Tibial artery (tissue), 4 donors: ENCODE measurements at regions not wholly inside any gene's neighbourhood (a gene's known extent, or its start where the extent isn't known, plus 50 kb on each side); places are given as distances from the start of the nearest gene placed in this dataset.

Experiments
- DNase-seq, 2 donors: peaks; one replicate each; pipeline ENCODE4 v3.0.0-alpha.2; 2019
- H3K27ac ChIP-seq, 2 donors: fragments of 200-600 bp; sonication (generic) in 1 of 2; 1 replicate in 1 of 2; 2 replicates in 1 of 2; pipeline ENCODE4 v1.5.1; 2018 to 2019; ENCODE audit warnings: mild to moderate bottlenecking in 1 of 2
- H3K27me3 ChIP-seq, 2 donors: fragments of 200-600 bp; sonication (generic) in 1 of 2; one replicate each; pipeline versions ENCODE4 v1.5.1 to v1.6.0; 2016 to 2019
- H3K36me3 ChIP-seq, 3 donors: fragments of 200-600 bp; sonication (generic) in 2 of 3; one replicate each; pipeline ENCODE4 v1.5.1; 2016 to 2019; ENCODE audit warnings: mild to moderate bottlenecking in 2 of 3
- H3K4me1 ChIP-seq, 4 donors: fragments of 200-600 bp; sonication (generic) in 2 of 4; 1 replicate in 3 of 4; 2 replicates in 1 of 4; pipeline ENCODE4 v1.5.1; 2016 to 2019
- H3K4me3 ChIP-seq, 2 donors: fragments of 200-600 bp; sonication (generic) in 1 of 2; 1 replicate in 1 of 2; 2 replicates in 1 of 2; pipeline ENCODE4 v1.5.1; 2018 to 2019; ENCODE audit warnings: mild to moderate bottlenecking in 2 of 2
- H3K9me3 ChIP-seq, 3 donors: fragments of 200-600 bp; sonication (generic) in 1 of 3; one replicate each; pipeline ENCODE4 v1.5.1; 2016 to 2019
- intact Hi-C: fragments of 100-400 bp; cut with DNase I; formaldehyde crosslinking; loops from one replicate; pipeline ENCODE4 v1.15.0; 2023; ENCODE audit warnings: low total_unique reads
- TF ChIP-seq, protein P1 (sequence below), 2 experiments: fragments of 200-600 bp in 1 of 2; fragments of 450-650 bp in 1 of 2; IDR thresholded peaks; one replicate each; pipeline ENCODE4 v1.5.1; 2017 to 2019; ENCODE audit warnings: antibody characterized with exemption in 2 of 2, mild to moderate bottlenecking in 1 of 2, moderate library complexity in 1 of 2

DNA sequence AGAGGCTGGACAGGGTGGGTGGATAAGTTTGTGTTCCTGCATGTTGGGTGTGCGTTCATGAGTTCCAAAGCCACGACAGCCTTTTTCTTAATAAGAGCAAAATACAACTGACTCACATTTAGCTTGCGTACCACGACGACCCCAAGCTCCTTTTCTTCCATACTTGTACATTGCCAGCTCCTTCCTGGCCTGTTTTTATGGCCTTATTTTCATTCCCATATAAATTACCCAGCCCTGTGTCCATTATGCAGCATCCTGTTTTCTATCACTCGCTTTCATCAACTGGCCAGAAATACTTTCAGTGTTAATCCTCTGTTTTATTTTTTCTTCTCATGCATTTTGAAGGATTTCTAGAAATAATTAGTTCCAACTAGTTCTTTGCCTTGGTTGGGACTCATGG lies 499.1 kb downstream of the FOXO1 start:
- H3K4me3 ChIP-seq, result no peak overlapping the region
- H3K27me3 ChIP-seq, result peaks cover 0 to 5% of the 10 kb centered on the region in 2 donors
- H3K9me3 ChIP-seq, result no peaks in the 10 kb centered on the region
- H3K27ac ChIP-seq, result no peak overlapping the region
- TF ChIP-seq, protein P1, sequence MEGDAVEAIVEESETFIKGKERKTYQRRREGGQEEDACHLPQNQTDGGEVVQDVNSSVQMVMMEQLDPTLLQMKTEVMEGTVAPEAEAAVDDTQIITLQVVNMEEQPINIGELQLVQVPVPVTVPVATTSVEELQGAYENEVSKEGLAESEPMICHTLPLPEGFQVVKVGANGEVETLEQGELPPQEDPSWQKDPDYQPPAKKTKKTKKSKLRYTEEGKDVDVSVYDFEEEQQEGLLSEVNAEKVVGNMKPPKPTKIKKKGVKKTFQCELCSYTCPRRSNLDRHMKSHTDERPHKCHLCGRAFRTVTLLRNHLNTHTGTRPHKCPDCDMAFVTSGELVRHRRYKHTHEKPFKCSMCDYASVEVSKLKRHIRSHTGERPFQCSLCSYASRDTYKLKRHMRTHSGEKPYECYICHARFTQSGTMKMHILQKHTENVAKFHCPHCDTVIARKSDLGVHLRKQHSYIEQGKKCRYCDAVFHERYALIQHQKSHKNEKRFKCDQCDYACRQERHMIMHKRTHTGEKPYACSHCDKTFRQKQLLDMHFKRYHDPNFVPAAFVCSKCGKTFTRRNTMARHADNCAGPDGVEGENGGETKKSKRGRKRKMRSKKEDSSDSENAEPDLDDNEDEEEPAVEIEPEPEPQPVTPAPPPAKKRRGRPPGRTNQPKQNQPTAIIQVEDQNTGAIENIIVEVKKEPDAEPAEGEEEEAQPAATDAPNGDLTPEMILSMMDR (IDR thresholded peaks at IDR 0.05), result no peak
- DNase-seq, result no peak
- intact Hi-C loops, result no loop called here
- no peaks in the 10 kb centered on the region for H3K36me3 ChIP-seq
- H3K4me1 ChIP-seq, result peaks cover 0 to 9% (median 2%) of the 10 kb centered on the region in 4 donors

DNA sequence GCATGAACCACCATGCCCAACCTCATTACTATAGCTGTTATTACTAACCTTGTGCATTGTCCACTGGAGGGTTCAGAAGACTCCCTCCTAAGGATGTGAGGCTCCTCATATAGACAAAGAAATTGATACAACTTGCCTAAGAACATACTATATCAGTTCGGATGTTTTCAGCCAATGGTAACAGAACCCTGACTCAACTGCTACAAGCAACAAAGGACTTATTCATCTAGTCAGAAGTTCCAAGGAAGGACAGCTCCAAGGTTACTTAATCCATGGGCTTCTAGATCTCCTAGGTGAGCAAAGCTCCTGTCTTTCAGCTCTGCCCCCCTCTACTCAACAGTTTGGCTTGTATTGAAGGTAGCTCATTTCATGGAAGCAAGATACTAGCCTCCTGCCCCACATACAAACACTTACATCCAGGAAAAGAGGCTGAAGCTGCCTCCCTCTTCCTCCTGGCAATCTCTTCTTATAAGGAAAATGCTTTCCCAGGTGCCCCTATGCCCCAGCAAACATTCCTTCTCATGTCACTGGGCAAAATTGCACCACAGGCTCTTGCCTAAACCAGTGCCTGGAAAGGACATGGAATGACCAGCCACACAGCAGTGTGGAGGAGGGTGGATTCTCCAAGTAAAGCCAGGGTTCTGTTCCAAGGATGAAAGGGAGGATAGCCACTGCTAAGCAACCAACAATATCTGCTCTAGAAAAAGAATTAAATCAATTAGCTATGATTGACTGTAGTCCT lies 497.8 kb downstream of the FOXO1 start:
- TF ChIP-seq, protein P1 (IDR thresholded peaks at IDR 0.05), result no peak
- peaks cover 0 to 9% (median 3%) of the 10 kb centered on the region in 4 donors for H3K4me1 ChIP-seq
- no peaks in the 10 kb centered on the region for H3K9me3 ChIP-seq
- peaks cover 0 to 11% of the 10 kb centered on the region in 2 donors for H3K27me3 ChIP-seq
- DNase-seq, result no peak
- H3K36me3 ChIP-seq, result no peaks in the 10 kb centered on the region
- no peak overlapping the region for H3K27ac ChIP-seq
- intact Hi-C loops, result no loop called here
- H3K4me3 ChIP-seq, result no peak overlapping the region

DNA sequence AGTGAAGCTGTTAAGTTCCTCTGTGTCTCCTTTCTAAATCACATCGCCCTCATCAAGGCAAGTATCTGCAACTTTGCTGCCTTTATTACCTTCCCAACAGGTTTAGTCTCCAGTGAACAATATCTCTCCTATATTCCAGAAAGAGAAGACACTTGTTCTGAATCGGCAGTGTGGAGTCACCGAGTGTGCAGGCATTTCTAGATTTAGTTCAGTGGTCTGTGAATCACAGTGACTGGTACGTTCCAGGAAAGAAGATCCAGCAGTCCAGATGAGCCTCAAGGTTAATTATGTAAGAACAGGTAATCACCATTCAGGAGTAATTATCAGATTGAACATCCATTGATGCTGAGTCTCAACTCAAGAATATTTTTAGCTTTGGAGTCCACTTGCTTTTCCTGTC lies 497.0 kb downstream of the FOXO1 start:
- intact Hi-C loops, result no loop called here
- no peaks in the 10 kb centered on the region for H3K9me3 ChIP-seq
- peaks cover 0 to 11% of the 10 kb centered on the region in 2 donors for H3K27me3 ChIP-seq
- peaks cover 0 to 9% (median 3%) of the 10 kb centered on the region in 4 donors for H3K4me1 ChIP-seq
- H3K4me3 ChIP-seq, result no peak overlapping the region
- no peaks in the 10 kb centered on the region for H3K36me3 ChIP-seq
- no peak overlapping the region for H3K27ac ChIP-seq
- DNase-seq, result no peak
- TF ChIP-seq, protein P1 (IDR thresholded peaks at IDR 0.05), result no peak

DNA sequence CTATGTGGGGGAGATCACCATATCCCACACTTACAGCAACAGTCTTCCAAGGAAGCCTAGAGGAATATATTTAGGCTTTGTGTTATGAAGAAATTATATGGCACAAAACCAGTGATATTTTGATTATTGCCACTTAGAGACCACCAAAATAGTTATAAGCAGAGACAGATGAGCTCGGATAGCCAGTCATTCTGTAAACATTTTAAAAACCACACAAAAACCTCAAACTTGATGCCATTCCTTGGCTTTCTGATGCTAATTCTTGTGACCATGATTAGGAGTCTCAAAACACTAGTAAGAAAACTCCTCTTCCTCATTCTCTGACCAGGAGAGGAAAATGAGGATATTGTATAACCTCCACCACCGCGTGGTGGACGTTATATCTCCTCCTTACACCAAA lies 496.4 kb downstream of the FOXO1 start:
- H3K27ac ChIP-seq, result no peak overlapping the region
- TF ChIP-seq, protein P1 (IDR thresholded peaks at IDR 0.05), result no peak
- H3K4me1 ChIP-seq, result peaks cover 0 to 9% (median 3%) of the 10 kb centered on the region in 4 donors
- DNase-seq, result no peak
- H3K4me3 ChIP-seq, result no peak overlapping the region
- intact Hi-C loops, result no loop called here
- peaks cover 0 to 11% of the 10 kb centered on the region in 2 donors for H3K27me3 ChIP-seq
- H3K9me3 ChIP-seq, result no peaks in the 10 kb centered on the region
- no peaks in the 10 kb centered on the region for H3K36me3 ChIP-seq

DNA sequence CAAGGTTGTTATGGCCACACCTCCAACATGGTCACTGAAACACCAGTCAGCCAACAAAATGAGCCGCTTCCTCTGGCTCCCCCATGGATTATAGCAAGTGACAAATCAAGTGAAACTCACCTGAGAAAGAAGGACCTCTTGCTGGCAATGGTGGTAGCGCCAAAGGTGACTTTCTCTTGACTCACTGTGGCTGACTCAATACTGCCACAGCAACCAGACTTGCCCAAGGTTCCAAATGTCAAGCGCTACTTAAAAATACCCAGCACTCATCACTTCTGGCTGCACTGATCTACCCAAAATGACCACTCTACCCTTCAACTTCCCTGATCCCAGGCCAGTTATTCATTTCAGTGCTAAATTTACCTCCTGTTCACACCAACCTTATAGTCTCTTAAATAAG lies 495.5 kb downstream of the FOXO1 start:
- no peak overlapping the region for H3K4me3 ChIP-seq
- H3K27me3 ChIP-seq, result peaks cover 0 to 11% of the 10 kb centered on the region in 2 donors
- H3K4me1 ChIP-seq, result peaks cover 0 to 9% (median 3%) of the 10 kb centered on the region in 4 donors
- intact Hi-C loops, result no loop called here
- no peak for DNase-seq
- no peaks in the 10 kb centered on the region for H3K9me3 ChIP-seq
- TF ChIP-seq, protein P1 (IDR thresholded peaks at IDR 0.05), result no peak
- no peak overlapping the region for H3K27ac ChIP-seq
- no peaks in the 10 kb centered on the region for H3K36me3 ChIP-seq
